ENCODE measurements at regions not wholly inside any gene's neighbourhood (a gene's known extent, or its start where the extent isn't known, plus 50 kb on each side); places are given as distances from the start of the nearest gene placed in this dataset.
"Not testable (repeated sequence)": the region's sequence is repeated elsewhere in the genome, so short reads cannot be mapped to it uniquely, and the experiment has no call there.

DNA sequence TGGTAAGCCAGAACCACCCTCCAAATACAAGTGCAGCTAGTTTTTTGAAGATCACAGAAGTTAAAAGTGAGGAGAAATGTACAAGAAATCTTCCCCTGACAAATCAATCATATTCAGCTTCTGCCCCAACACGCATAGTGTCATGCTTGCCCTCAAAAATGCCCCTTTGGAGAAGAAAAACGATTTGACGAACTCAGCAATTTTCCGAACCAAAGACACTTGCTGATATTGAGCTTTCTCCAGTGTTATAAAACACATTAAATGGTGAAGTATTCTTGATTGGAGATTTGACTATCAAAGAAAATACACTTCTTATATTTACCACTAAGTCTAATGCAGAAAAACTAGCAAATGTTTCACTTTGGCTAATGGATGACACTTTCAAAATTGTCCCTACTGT is 195.5 kb downstream of the ETV1 start:
- no peak for DNase-seq (ENCODE audit: low spot score)

DNA sequence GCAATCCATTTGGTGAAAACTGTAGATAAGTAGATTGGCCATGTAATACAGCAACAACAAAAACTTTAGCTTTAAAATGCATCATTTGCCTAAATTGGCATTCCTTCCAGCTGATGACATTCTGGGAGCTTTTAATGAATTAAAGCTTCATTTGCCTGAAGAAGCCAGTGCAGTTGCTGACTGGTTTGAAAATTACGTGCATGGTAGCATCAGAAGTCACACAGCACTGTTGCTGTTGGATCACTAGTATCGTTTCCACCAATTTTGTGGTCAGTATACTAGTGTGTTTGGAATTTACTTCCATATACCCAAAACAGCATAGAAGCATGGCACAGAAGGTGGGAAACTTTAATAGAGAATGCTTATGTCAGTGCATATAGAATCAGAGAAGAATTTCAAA is 194.9 kb downstream of the ETV1 start:
- DNase-seq (ENCODE audit: low spot score) = no peak

DNA sequence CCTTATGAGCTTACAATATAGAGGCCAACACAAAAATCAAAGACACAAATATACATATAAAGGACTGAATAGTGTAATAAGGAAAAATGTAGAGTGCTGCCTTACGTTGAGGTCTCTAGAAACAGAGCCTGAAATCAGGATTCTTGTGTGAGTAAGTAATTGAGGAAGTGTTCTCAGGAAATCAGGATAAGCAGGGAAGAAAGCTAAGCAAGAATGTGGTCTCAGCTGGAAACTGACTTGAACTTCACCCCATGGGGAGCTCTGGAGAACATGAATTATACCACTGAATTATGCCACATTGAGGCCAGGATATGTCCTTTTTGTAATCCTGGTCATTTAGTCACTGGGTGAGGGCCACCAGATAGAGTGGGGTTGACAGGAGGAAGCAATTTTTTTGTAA is 191.9 kb downstream of the ETV1 start:
- no peak for DNase-seq (ENCODE audit: low spot score)

DNA sequence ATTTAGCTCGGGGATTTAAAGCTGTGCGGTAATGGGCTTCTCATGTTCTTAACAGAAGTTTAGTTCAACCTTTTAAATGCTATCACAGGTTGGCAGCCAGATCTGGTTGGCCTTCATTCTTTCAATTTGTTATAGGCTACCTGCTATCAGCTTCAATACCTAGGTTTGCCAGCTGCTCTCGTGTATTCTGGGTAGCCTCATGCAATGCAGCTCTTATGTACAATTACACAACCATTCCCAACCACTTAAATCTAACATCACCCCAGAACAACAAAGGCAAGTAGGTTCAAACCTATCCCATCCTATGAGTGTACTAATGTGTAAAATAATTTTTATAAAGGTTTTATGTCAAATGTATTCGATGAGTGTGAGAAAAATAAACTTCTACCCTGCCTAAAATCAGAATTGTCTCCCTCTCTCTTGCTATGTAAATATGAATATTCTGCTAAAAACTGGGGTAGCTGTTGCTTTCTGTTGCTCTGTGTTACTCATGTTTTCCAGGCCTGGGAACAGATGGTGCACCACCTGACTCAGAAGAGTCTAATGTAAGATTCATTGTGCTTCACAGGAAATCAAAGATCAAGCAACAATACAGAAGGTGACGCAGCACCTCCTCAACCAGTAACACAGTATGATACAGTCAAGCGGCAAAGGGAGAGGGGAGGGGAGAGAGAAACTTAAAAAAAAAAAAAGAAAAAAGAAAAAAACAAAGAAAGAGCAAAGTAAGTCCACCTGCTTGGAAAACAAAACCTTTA is 188.6 kb downstream of the ETV1 start:
- DNase-seq (ENCODE audit: low spot score) = no peak

DNA sequence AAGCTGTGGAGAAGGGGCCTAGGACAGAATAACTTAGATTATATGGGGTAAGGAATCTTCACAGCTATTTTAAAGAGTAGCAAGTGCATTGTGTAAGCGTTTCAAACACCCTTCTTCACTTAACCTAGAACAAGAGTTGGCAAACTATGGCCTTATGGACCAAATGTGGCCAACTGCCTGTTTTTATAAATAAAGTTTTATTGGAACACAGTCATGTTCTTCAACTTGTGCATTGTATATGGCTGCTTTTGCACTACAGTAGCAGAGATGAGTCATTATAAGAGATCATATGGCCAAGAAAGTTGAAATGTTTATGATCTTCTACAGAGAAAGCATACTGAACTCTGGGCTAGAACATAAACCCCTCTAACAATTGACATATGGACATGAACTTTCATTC is 187.8 kb downstream of the ETV1 start:
- no peak for DNase-seq (ENCODE audit: low spot score)

DNA sequence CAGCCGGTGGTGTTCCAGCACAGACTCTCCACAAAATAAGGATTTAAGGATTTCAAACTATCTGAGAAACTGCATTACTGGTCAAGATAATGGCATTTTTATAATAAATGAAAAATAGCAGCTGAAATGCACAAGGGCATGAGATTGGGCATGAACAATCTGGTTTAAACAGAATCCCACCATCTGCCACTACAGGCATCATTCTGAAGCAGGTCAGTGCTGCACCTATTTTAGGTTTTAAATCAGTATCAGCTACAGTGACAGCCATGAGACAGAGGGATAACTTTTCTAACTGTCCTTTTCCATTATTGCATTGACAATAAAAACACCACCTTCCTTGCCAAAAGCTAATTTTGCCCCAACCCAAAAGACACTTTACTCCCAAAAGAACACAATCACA is 186.8 kb downstream of the ETV1 start:
- no peak for DNase-seq (ENCODE audit: low spot score)

DNA sequence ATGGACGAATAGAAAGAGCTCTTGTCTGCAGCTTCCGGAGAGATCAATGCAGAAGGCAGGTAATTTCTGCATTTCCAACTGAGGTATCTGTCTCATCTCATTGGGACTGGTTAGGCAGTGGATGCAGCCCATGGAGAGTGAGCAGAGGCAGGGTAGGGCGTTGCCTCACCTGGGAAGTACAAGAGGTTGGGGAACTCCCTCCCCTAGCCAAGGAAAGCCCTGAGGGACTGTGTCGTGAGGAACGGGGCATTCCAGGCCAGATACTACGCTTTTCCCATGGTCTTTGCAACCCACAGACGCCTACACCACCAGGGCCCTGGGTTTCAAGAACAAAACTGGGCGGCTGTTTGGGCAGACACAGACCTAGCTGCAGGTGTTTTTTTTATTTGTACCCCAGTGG is 186.3 kb downstream of the ETV1 start:
- no peak for DNase-seq (ENCODE audit: low spot score)

DNA sequence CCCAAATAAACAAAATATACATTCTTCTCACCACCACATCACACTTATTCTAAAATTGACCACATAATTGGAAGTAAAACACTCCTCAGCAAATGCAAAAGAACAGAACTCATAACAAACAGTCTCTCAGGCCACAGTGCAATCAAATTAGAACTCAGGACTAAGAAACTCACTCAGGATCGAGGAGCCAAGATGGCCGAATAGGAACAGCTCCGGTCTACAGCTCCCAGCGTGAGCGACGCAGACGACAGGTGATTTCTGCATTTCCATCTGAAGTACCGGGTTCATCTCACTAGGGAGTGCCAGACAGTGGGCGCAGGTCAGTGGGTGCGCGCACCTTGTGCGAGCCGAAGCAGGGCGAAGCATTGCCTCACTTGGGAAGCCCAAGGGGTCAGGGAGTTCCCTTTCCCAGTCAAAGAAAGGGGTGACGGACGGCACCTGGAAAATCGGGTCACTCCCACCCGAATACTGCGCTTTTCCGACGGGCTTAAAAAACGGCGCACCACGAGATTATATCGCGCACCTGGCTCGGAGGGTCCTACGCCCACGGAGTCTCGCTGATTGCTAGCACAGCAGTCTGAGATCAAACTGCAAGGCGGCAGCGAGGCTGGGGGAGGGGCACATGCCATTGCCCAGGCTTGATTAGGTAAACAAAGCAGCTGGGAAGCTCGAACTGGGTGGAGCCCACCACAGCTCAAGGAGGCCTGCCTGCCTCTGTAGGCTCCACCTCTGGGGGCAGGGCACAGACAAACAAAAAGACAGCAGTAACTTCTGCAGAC is 183.2 kb downstream of the ETV1 start:
- not testable (repeated sequence) for DNase-seq (ENCODE audit: low spot score)

DNA sequence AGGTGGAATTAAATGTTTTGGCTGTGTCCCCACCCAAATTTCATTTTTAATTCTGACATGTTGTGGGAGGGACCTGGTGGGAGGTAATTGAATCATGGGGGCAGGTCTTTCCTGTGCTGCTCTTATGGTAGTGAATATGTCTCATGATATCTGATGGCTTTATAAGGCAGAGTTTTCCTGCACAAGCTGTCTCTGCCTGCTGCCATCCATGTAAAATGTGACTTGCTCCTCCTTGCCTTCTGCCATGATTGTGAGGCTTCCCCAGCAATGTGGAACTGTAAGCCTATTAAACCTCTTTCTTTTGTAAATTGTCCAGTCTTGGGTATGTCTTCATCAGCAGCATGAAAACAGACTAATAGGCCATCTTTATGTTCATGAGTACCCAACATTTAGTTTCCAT is 172.2 kb downstream of the ETV1 start:
- DNase-seq (ENCODE audit: low spot score) = not testable (repeated sequence)

DNA sequence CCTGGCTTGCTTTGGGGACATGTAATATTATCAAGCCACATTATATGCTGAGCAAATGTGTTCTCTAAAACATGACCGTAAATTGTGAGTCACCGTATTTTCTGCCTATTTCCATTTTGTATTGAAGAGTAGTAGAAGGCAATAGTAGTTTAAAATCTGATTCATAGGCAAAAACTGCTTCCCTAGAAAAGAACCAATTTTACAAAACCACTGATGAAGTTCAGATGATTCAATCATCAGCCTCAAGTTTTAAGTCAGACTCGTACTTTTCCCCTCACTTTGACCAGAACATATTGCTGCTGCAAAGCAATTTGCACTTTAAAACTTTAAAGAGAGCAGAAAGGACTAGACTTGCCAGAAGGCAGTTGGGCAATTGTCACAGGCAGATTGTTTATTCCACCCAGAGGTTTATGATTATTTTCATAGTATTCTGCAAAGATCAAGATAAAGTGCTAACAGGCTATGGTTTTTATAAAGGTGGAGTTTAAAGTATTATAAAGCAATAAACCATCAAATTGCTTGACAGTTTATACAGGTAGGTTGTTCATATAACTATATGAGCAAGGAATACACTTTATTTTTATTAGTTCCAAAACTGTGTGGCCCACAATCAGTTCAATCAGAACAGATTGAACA is 168.2 kb downstream of the ETV1 start:
- no peak for DNase-seq (ENCODE audit: low spot score)

DNA sequence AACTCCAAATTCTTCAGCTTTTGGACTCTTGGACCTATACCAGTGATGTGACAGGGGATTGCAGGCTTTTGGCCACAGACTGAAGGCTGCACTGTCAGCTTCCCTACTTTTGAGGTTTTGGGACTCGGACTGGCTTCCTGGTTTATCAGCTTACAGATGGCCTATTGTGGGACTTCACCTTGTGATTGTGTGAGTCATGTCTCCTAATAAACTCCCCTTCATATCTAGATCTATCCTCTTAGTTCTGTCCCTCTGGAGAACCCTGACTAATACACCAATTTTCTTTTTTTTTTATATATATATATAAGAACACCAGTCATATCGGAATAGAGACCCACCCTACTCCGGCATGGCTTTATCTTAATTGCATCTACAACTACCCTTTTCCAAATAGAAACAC is 166.8 kb downstream of the ETV1 start:
- no peak for DNase-seq (ENCODE audit: low spot score)

DNA sequence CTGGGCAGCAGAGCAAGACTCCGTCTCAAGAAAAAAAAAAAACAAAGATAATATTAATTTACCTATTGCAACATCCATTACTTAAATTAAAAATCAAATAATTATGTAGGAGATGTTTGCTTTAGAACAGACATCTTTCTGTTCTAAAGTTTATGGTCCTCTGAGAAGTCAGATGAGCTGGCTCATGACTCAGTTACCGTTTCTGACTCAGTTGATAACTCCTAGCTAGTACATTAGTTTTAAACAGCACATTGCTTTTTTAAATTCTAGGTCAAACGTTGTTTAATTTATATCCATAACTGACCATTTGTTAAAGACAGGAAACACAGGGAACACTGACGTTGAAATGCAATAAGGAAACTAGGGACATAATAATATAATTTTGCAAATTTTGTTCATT is 162.7 kb downstream of the ETV1 start:
- DNase-seq (ENCODE audit: low spot score) = no peak

DNA sequence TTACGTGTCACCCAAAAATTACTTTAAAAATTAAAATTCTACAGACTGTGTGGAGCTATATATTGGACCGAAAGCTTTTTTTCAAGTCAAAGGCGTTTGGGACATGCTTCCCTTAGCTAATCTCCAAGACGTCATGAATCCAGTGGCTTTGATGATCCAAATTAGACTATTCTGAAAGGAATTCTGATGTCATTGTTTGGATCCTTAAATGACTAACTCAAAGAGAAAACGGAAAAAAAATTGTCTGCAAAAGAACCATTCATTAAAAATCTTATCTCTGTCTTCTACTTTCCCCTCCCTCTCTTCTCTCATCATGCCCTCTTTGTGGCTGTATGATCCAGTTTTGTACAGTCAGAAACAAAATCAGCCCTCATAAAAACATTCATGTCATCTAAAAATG is 161.8 kb downstream of the ETV1 start:
- no peak for DNase-seq (ENCODE audit: low spot score)

DNA sequence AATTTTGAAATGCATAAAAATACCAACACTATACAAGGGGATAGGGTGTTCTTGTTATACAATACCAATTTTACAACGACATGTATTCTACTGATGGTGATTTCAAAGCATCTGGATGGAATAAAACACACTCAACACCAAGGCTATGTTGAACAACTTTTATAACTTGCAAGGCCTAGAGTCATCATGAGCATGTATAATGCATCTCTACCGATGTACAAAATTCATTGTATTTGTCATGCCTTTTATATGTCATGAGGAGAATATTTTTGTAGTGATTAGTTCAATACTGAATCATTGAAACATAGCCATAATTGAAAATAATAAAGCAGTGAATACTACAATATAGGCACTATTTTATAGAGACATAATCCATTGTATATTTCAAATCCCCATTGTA is 160.2 kb downstream of the ETV1 start:
- DNase-seq (ENCODE audit: low spot score) = no peak

DNA sequence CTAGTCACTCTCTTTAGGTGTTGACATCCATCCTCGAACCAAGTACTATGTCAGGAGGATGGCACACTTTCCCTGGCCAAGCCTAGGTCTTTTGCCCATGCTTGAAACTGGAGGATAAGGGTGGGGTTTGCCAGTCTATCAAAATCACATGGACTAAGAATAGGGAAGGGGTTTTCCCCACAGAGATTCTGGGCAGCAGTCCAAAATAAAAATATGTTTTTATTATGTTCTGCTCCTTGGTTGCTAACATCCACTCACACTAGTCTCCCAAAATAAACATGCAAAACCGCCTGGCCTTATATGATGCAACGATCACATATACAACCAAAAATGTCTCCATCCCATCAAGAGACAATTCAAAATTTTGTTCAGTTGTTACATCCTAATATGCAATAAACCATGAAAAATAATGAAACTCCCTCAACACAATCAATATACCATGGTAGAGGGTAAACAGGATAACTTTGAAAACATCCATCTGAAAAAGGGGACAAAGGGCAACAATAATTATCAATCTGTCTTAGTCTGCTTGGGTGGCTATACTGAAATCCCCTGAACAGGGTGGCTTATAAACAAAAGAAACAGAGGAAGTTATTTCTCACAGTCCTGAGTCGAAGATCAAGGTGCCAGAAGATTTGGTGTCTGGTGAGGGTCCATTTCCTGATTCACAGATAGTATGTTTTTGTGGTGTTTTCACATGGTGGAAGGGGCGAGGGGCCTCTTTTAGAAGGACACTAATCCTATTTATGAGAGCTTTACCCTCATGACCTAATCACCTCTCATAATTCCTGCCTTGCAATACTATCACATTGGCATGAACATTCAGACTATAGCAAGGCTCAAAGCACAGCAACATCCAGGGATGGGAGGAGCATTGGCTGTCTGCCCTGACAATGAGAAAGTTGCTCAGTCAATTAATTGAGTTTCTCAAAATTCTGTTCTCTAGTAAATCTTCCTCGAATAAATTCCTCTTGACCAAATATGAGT is 159.3 kb downstream of the ETV1 start:
- no peak for DNase-seq (ENCODE audit: low spot score)

DNA sequence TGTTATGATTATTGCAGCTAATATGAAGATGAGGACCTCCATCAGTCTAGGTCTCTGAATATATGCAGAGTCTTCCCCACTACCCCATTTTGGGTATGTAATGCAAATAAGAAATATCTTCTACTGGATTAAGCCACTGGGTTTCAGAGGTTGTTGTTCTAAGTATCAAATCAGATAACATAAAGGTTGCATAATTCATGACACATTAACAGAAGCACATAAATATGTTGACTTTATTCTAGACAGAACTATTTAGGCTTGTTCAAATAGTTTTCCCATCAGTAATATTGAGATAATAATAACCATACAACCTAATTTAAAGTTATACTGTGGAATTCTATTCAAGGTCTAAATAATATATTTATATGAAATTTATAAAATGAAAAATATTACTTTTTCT is 157.1 kb downstream of the ETV1 start:
- DNase-seq (ENCODE audit: low spot score) = no peak

DNA sequence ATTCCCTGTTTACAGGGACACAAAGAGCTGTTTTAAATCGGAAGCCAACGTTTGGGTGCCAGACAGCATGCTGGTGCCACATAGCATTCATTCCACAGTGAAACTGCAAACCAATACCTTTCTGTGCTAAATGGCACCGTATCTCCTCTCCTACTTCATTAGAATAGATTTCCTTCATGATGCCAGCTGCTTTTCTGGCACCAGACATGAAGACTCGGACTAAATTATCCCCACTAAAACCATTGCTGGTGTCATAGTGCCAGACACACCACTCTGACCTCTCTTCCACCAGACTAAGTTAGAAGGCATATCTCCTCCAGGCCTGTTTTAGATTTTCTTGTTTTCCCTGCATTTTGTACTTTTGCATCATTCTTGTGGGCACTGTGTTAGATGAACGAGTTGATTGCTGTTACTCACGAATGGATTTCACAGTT is 155.1 kb downstream of the ETV1 start:
- DNase-seq (ENCODE audit: low spot score) = no peak

DNA sequence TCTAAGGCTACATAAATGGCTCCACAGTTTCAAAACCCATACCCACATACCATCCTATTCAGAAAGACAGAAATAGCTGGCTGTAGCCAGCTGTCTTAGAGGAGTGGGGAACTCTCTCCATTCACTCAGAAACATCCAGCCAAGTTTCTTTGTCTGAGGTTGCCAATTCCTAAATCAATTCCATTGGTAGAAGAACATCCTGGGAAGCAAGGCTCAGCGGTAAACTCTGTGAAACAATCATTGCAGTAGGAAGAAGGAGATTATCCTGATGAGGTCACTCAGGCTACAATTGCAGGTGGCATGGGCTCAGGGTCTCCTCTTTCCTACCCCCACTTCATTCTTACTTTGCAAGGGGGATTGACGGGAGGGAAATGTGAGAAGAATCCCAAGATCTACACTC is 154.0 kb downstream of the ETV1 start:
- DNase-seq (ENCODE audit: low spot score) = no peak

DNA sequence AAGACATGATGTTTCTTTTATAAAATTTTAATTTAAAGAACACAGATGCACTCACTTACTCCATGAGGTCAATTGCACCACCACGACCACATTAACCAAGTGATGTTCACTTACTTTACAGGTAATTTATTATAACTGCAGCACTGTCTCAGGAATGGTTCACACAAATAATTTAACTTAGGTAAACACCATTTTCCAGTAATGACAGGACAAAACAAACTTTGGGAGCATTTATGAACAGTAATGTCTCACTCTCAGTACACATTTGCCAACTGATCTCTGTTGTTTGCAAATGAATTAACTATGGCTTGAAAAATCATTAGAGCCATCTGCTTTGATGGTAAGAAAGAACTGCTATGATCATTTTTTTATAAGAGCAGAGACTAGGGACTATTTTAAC is 150.4 kb downstream of the ETV1 start:
- no peak for DNase-seq (ENCODE audit: low spot score)
